Stimulated activated CD8-positive, alpha-beta memory T cell treated with anti-CD3 and anti-CD28 coated beads, Interleukin-15, amount 100 ng/mL, for 1 hour (primary cell): ENCODE measurements at regions not wholly inside any gene's neighbourhood (a gene's known extent, or its start where the extent isn't known, plus 50 kb on each side); places are given as distances from the start of the nearest gene placed in this dataset.
"Not testable (repeated sequence)": the region's sequence is repeated elsewhere in the genome, so short reads cannot be mapped to it uniquely, and the experiment has no call there.

Experiments
- DNase-seq: peaks from one replicate; pipeline ENCODE4 v3.0.0-alpha.2; 2020; ENCODE audit warnings: low read depth

GRCh38 chr12:8282181-8282580 is 54.8 kb upstream of the FAM90A1 start:
- not testable (repeated sequence) for DNase-seq

- DNase-seq, result not testable (repeated sequence)
These were observed 58.3 kb upstream of the FAM90A1 start for GRCh38 chr12:8285681-8286080.

- not testable (repeated sequence) for DNase-seq
These were observed 64.3 kb upstream of the FAM90A1 start for GRCh38 chr12:8291764-8292163.

- DNase-seq, result not testable (repeated sequence)
These were observed 67.2 kb upstream of the FAM90A1 start for GRCh38 chr12:8294662-8295061.

- DNase-seq, result not testable (repeated sequence)
These were observed 81.2 kb upstream of the FAM90A1 start for GRCh38 chr12:8308611-8309010.

- DNase-seq, result not testable (repeated sequence)
These were observed 88.6 kb upstream of the FAM90A1 start for GRCh38 chr12:8315997-8316396.

- DNase-seq, result not testable (repeated sequence)
These were observed 90.3 kb upstream of the FAM90A1 start for GRCh38 chr12:8317675-8318074.

GRCh38 chr12:8320251-8320730 is 92.9 kb upstream of the FAM90A1 start:
- not testable (repeated sequence) for DNase-seq

- not testable (repeated sequence) for DNase-seq
These were observed 93.5 kb upstream of the FAM90A1 start for GRCh38 chr12:8320791-8321370.

GRCh38 chr12:8325145-8325839 is 97.9 kb upstream of the FAM90A1 start:
- DNase-seq, result not testable (repeated sequence)

GRCh38 chr12:8328835-8329234 is 101.4 kb upstream of the FAM90A1 start:
- not testable (repeated sequence) for DNase-seq

GRCh38 chr12:8332373-8332772 is 105.0 kb upstream of the FAM90A1 start:
- not testable (repeated sequence) for DNase-seq

GRCh38 chr12:8351073-8351472 is 104.7 kb upstream of the CLEC6A start:
- not testable (repeated sequence) for DNase-seq

- DNase-seq, result not testable (repeated sequence)
These were observed 101.0 kb upstream of the CLEC6A start for GRCh38 chr12:8354741-8355140.

- DNase-seq, result not testable (repeated sequence)
These were observed 100.2 kb upstream of the CLEC6A start for GRCh38 chr12:8355531-8355930.

GRCh38 chr12:8373744-8374143 is 82.0 kb upstream of the CLEC6A start:
- not testable (repeated sequence) for DNase-seq

GRCh38 chr12:8375122-8375521 is 80.6 kb upstream of the CLEC6A start:
- not testable (repeated sequence) for DNase-seq

GRCh38 chr12:8377756-8378155 is 78.0 kb upstream of the CLEC6A start:
- DNase-seq, result not testable (repeated sequence)

- not testable (repeated sequence) for DNase-seq
These were observed 73.2 kb upstream of the CLEC6A start for GRCh38 chr12:8382556-8382955.

GRCh38 chr12:8384686-8385085 is 71.1 kb upstream of the CLEC6A start:
- not testable (repeated sequence) for DNase-seq

GRCh38 chr12:8385431-8385830 is 70.3 kb upstream of the CLEC6A start:
- DNase-seq, result not testable (repeated sequence)

GRCh38 chr12:8386661-8387060 is 69.1 kb upstream of the CLEC6A start:
- not testable (repeated sequence) for DNase-seq

GRCh38 chr12:8389296-8389695 is 66.5 kb upstream of the CLEC6A start:
- DNase-seq, result not testable (repeated sequence)
